Fibroblast of pulmonary artery (primary cell): ENCODE measurements at regions not wholly inside any gene's neighbourhood (a gene's known extent, or its start where the extent isn't known, plus 50 kb on each side); places are given as distances from the start of the nearest gene placed in this dataset.

Source experiments
- DNase-seq: peaks from one replicate; pipeline ENCODE4 v3.0.0-alpha.2; 2010; ENCODE audit warnings: low read depth
- H3K4me3 ChIP-seq: replicated peaks from 2 replicates; pipeline ENCODE4 v1.5.1; 2011; ENCODE audit warnings: low read depth, mild to moderate bottlenecking, control low read depth, low read length, moderate library complexity
- TF ChIP-seq, protein P1 (sequence below): IDR thresholded peaks from 2 replicates; pipeline ENCODE4 v1.5.1; 2011; ENCODE audit warnings: mild to moderate bottlenecking, control low read depth, low read length, inconsistent platforms; ENCODE audit errors: missing control alignments

DNA sequence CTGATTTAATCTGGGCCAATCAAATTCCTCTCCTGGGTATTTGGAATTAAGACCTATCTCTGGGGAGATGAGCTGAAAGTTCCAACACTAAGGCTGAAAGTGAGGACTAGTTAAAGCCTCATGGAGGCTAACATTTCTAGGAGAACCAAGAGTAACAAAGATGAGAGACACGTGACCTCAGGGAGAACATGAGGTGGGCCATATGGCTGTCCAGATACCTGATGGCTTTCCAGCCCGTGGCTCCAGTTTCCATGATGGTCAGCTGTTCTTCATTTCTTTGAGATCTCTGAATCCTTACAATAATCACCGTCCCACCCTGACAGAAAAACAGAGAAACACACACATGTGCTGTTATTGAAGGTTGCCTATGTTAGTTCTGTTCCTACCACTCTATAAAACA is 66.1 kb downstream of the LEPR start:
- no peak overlapping the region for H3K4me3 ChIP-seq
- TF ChIP-seq, protein P1, sequence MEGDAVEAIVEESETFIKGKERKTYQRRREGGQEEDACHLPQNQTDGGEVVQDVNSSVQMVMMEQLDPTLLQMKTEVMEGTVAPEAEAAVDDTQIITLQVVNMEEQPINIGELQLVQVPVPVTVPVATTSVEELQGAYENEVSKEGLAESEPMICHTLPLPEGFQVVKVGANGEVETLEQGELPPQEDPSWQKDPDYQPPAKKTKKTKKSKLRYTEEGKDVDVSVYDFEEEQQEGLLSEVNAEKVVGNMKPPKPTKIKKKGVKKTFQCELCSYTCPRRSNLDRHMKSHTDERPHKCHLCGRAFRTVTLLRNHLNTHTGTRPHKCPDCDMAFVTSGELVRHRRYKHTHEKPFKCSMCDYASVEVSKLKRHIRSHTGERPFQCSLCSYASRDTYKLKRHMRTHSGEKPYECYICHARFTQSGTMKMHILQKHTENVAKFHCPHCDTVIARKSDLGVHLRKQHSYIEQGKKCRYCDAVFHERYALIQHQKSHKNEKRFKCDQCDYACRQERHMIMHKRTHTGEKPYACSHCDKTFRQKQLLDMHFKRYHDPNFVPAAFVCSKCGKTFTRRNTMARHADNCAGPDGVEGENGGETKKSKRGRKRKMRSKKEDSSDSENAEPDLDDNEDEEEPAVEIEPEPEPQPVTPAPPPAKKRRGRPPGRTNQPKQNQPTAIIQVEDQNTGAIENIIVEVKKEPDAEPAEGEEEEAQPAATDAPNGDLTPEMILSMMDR = no peak
- no peak for DNase-seq

DNA sequence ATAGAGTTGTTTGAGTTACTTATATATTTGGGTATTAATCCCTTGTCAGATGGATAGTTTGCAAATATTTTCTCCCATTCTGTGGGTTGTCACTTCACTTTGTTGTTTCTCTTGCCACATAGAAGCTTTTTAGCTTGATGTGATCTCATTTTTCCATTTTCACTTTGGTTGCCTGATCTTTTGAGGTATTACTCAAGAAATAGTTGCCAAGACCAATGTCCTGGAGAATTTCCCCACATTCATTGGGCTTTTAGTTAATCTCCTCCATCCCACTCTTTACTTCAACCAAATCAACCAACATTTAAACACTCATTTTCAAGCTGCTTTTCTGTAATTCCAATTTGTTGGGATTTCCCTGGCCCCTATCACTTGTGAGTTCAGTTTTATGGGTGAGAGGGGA is 69.0 kb downstream of the LEPR start:
- H3K4me3 ChIP-seq = no peak overlapping the region
- TF ChIP-seq, protein P1 = no peak
- no peak for DNase-seq

DNA sequence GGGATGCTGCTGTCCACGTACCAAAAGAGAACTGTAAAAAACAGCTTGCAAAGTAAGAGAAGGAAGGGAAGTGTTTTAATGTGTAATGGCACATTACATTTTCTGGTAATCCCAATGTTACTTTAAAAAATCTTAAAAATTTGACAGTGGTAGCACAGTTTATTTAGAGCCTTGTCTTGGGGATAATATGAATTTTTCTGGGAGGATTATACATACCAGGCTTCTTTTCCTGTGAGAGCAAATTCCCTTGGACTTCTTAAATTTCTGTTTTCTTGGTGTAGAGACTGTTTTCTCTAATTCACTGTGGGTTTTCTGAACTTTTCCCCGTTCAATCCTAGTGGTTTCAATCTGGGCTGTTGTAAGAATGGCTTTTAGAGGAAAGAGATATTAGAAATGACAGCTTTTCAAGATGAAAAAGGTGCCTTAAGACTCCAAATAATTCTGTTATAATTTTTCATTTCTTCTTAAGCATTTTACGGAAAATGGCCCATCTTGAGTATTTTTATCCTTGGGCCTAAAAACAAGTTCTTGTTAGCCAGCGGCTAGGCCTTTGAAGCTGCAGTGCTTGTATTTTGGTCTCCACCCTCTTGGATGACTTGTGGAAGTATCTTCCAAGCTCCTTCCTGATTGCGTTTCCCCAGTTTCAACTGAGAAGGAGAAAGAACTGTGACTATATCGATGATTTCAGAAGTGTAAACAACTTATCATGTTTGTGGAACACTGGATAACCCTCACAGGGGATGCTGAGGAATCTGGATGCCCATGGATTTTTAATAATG is 70.0 kb downstream of the LEPR start:
- H3K4me3 ChIP-seq = no peak overlapping the region
- DNase-seq = no peak
- TF ChIP-seq, protein P1 = no peak

DNA sequence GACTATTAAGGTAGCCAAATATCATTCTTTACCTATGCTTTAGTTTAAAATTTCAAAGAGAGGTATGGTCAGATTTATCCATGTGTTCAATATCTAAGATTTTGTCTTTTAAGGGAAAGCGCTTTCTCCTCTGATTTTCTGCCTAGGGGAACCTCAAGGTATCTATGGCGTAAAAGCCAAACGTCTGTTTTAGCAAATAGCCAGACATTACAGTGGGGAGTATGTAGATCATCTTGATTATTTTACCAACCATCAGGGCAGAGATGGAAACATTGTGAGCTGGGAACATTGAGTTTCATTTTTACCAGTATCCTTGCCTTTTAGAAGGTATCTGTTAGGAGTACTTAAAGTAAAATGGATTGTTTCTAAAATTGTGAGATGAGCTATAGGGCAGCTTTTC is 71.0 kb downstream of the LEPR start:
- no peak overlapping the region for H3K4me3 ChIP-seq
- DNase-seq = no peak
- TF ChIP-seq, protein P1 = no peak

DNA sequence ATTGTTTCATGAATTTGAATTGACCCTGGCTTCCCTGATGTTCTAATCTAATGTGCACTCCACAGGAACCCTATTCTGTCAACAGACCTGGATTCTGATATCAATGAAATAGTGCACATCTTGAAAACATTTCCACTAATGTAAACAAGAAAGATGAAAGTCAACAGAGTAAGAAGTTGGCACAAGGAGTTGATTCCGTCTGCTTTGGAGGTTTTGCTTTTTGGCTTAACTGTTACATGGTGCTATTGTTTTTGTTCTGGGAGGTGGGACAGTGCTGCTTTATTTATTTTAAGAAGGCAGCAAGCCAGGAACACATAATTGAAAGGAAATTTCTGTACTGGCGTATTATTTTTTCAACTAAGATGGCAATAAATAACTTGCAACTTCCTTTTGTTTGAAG is 73.3 kb downstream of the LEPR start:
- TF ChIP-seq, protein P1 = no peak
- no peak for DNase-seq
- no peak overlapping the region for H3K4me3 ChIP-seq

DNA sequence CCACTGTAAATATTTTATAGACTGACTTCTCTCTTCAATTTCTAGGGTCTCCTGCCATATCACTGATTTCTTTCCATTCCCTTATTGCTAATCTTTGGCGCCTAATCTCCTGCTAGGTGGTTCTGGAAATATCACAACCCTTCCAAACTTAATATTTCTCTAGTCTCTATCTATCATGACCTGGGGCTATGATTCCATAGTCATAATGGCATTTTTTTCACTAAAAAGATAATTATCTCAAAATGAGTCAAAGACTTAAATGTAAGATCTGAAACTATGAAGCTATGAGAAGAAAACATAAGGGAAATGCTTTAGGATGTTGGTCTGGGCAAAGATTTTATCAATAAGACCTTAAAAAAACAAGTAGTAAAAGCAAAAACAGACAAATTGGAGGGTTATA is 74.2 kb downstream of the LEPR start:
- DNase-seq = no peak
- TF ChIP-seq, protein P1 = no peak
- no peak overlapping the region for H3K4me3 ChIP-seq

DNA sequence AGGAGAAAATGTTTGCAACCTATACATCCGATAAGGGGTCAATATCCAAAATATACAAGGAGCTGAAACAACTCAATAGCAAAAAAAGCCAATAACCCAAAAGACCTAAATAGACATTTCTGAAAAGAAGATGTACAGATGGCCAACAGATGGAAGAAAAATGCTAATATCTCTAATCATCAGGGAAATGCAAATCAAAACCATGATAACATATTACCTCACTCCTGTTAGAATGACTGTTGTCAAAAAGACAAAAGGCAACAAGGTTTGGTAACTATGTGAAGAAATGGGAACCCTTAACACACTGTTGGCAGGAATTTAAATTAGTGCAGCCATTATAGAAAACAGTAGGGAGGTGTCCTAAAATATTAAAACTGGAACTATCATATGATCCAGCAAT is 74.7 kb downstream of the LEPR start:
- no peak for DNase-seq
- TF ChIP-seq, protein P1 = no peak
- H3K4me3 ChIP-seq = no peak overlapping the region
